CD14-positive monocyte (primary cell): ENCODE measurements at regions not wholly inside any gene's neighbourhood (a gene's known extent, or its start where the extent isn't known, plus 50 kb on each side); places are given as distances from the start of the nearest gene placed in this dataset.

Source experiments
- DNase-seq, 3 donors: peaks; one replicate each; pipeline ENCODE4 v3.0.0-alpha.2; 2011 to 2022
- H2AFZ ChIP-seq: 2 replicates; pipeline ENCODE4 v1.6.0; 2012; ENCODE audit warnings: mild to moderate bottlenecking, low read depth, low read length, inconsistent platforms; ENCODE audit not compliant: insufficient read depth, poor library complexity, severe bottlenecking
- H3K27ac ChIP-seq, 2 donors: 1 replicate in 1 of 2; 2 replicates in 1 of 2; pipeline ENCODE4 v1.5.1; 2012 to 2013; ENCODE audit warnings: low read length in 2 of 2, control low read depth in 1 of 2, inconsistent platforms in 1 of 2, low read depth in 1 of 2, mild to moderate bottlenecking in 1 of 2
- H3K27me3 ChIP-seq, 2 donors: one replicate each; pipeline versions ENCODE4 v1.6.0 to v1.6.1; 2011 to 2013; ENCODE audit warnings: low read length in 2 of 2; ENCODE audit not compliant: control insufficient read depth in 2 of 2, insufficient read depth in 2 of 2
- H3K36me3 ChIP-seq, 2 donors: replicated peaks in 1 of 2; 1 replicate in 1 of 2; 2 replicates in 1 of 2; pipeline versions ENCODE4 v1.5.1 to v1.6.1; 2012 to 2013; ENCODE audit warnings: low read length in 2 of 2, control low read depth in 1 of 2, inconsistent platforms in 1 of 2, mild to moderate bottlenecking in 1 of 2; ENCODE audit not compliant: insufficient read depth in 2 of 2, control insufficient read depth in 1 of 2
- H3K4me1 ChIP-seq, 2 donors: 1 replicate in 1 of 2; 2 replicates in 1 of 2; pipeline versions ENCODE4 v1.5.1 to v1.6.1; 2012 to 2013; ENCODE audit warnings: low read length in 2 of 2, control low read depth in 1 of 2, inconsistent platforms in 1 of 2, mild to moderate bottlenecking in 1 of 2, moderate library complexity in 1 of 2; ENCODE audit not compliant: insufficient read depth in 2 of 2, control insufficient read depth in 1 of 2
- H3K4me2 ChIP-seq: replicated peaks from 2 replicates; pipeline ENCODE3; 2012; ENCODE audit warnings: low read length, moderate library complexity, mild to moderate bottlenecking; ENCODE audit not compliant: poor library complexity, severe bottlenecking; ENCODE audit errors: extremely low read depth
- H3K4me3 ChIP-seq, 3 experiments: fragments of 200-600 bp in 1 of 3; sonication (generic) in 1 of 3; replicated peaks in 1 of 3; 1 replicate in 2 of 3; 2 replicates in 1 of 3; pipeline ENCODE4 v1.5.1; 2011 to 2013; ENCODE audit warnings: low read length in 3 of 3, mild to moderate bottlenecking in 3 of 3, control low read depth in 2 of 3, low read depth in 2 of 3, inconsistent platforms in 1 of 3, moderate library complexity in 1 of 3
- H3K79me2 ChIP-seq: 2 replicates; pipeline ENCODE4 v1.6.0; 2012; ENCODE audit warnings: mild to moderate bottlenecking, control low read depth, inconsistent platforms, low read length, moderate library complexity; ENCODE audit not compliant: insufficient read depth
- H3K9ac ChIP-seq: 2 replicates; pipeline ENCODE4 v1.6.0; 2017; ENCODE audit warnings: low read length, mild to moderate bottlenecking; ENCODE audit not compliant: insufficient read depth, poor library complexity, severe bottlenecking
- H3K9me3 ChIP-seq, 2 donors: replicated peaks in 1 of 2; 1 replicate in 1 of 2; 2 replicates in 1 of 2; pipeline versions ENCODE4 v1.5.1 to v1.6.1; 2012 to 2013; ENCODE audit warnings: low read length in 2 of 2, control low read depth in 1 of 2; ENCODE audit not compliant: control insufficient read depth in 1 of 2, insufficient read depth in 1 of 2
- H4K20me1 ChIP-seq: 2 replicates; pipeline ENCODE4 v1.6.0; 2012; ENCODE audit warnings: mild to moderate bottlenecking, low read length, control low read depth, moderate library complexity; ENCODE audit not compliant: insufficient read depth
- H3K27ac Mint-ChIP-seq, 7 donors: one replicate each; pipeline ENCODE4 v1.8.0; 2020; ENCODE audit warnings: mild to moderate bottlenecking in 7 of 7, mixed read lengths in 7 of 7, moderate library complexity in 6 of 7, inconsistent platforms in 2 of 7
- H3K27me3 Mint-ChIP-seq, 3 donors: one replicate each; pipeline ENCODE4 v1.8.0; 2021 to 2022; ENCODE audit warnings: low read depth in 3 of 3, mild to moderate bottlenecking in 3 of 3, mixed read lengths in 3 of 3, moderate library complexity in 3 of 3, inconsistent platforms in 1 of 3
- H3K36me3 Mint-ChIP-seq, 2 donors: one replicate each; pipeline ENCODE4 v1.8.0; 2020; ENCODE audit warnings: mixed read lengths in 2 of 2, inconsistent platforms in 1 of 2, mild to moderate bottlenecking in 1 of 2
- H3K4me1 Mint-ChIP-seq: one replicate; pipeline ENCODE4 v1.8.0; 2020; ENCODE audit warnings: mild to moderate bottlenecking, mixed read lengths
- H3K4me3 Mint-ChIP-seq, 2 donors: one replicate each; pipeline ENCODE4 v1.8.0; 2020; ENCODE audit warnings: mild to moderate bottlenecking in 2 of 2, mixed read lengths in 2 of 2, moderate library complexity in 1 of 2
- H3K9me3 Mint-ChIP-seq, 7 donors: one replicate each; pipeline ENCODE4 v1.8.0; 2020 to 2022; ENCODE audit warnings: mixed read lengths in 7 of 7, mild to moderate bottlenecking in 6 of 7, moderate library complexity in 6 of 7, inconsistent platforms in 2 of 7
- WGBS: methylation state at CpG from one replicate; pipeline ENCODE4 v1.1.5; 2013; ENCODE audit warnings: missing lambda C conversion rate; ENCODE audit not compliant: insufficient coverage; 5-methylcytosine and 5-hydroxymethylcytosine counted together
- intact Hi-C, 2 donors: fragments of 100-400 bp; cut with micrococcal nuclease; formaldehyde crosslinking; loops; one replicate each; pipeline versions ENCODE4 v1.15.0 to v1.15.1; 2023
- TF ChIP-seq, protein P1 (sequence below): fragments of 200-600 bp; IDR thresholded peaks from one replicate; pipeline ENCODE4 v1.8.0; 2022; ENCODE audit warnings: antibody characterized with exemption, mild to moderate bottlenecking

- no peak for DNase-seq
- Histone ChIP-seq H3K4me1 (peaks cover 5 to 7% of the 10 kb centered on the region in 2 donors), H3K36me3 (no peaks in the 10 kb centered on the region), H3K4me2 (no peak overlapping the region), H3K27me3 (no peaks in the 10 kb centered on the region), H3K79me2 (no peaks in the 10 kb centered on the region), H3K4me3 (no peak overlapping the region), H4K20me1 (no peaks in the 10 kb centered on the region), H2AFZ (no peak overlapping the region), H3K9ac (no peak overlapping the region), H3K9me3 (no peaks in the 10 kb centered on the region), H3K27ac (no peak overlapping the region)
- H3K4me1 Mint-ChIP-seq: peaks cover 7% of the 10 kb centered on the region
- H3K9me3 Mint-ChIP-seq: peaks cover 0 to 3% (median 0%) of the 10 kb centered on the region in 7 donors
- 97% methylated on average over 5 of the region's 7 CpGs for WGBS
- no peaks in the 10 kb centered on the region for H3K36me3 Mint-ChIP-seq
- TF ChIP-seq, protein P1, sequence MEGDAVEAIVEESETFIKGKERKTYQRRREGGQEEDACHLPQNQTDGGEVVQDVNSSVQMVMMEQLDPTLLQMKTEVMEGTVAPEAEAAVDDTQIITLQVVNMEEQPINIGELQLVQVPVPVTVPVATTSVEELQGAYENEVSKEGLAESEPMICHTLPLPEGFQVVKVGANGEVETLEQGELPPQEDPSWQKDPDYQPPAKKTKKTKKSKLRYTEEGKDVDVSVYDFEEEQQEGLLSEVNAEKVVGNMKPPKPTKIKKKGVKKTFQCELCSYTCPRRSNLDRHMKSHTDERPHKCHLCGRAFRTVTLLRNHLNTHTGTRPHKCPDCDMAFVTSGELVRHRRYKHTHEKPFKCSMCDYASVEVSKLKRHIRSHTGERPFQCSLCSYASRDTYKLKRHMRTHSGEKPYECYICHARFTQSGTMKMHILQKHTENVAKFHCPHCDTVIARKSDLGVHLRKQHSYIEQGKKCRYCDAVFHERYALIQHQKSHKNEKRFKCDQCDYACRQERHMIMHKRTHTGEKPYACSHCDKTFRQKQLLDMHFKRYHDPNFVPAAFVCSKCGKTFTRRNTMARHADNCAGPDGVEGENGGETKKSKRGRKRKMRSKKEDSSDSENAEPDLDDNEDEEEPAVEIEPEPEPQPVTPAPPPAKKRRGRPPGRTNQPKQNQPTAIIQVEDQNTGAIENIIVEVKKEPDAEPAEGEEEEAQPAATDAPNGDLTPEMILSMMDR: no peak
- H3K27ac Mint-ChIP-seq: peak overlapping the region in 1 of 7 donors; percentile 14
- peaks cover 3 to 7% (median 6%) of the 10 kb centered on the region in 3 donors for H3K27me3 Mint-ChIP-seq
- no peak overlapping the region for H3K4me3 Mint-ChIP-seq
- intact Hi-C loops: no loop called here
Observed at GRCh38 chr9:129310666-129311350, 132.7 kb upstream of the IER5L start.

DNA sequence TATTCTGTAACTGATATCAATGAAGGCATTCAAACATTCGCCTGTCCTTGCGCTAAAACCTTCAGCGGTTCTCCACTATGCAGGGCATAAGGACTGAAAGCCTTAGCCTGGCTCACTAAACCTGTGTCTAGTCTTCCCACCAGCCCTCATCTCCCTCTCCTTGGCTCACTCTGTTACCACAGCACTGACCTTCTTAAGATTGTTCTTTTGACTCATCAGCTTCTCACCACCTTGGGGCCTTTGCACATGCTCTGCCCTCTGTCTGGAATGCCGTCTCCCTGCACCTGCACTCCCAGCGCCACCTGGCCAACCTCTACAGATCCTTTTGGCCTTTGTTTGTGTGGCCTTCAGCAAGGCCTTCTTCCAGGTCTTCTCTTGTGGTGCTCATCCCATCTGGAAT lies 131.8 kb upstream of the IER5L start:
- peaks cover 5 to 7% (median 6%) of the 10 kb centered on the region in 3 donors for H3K27me3 Mint-ChIP-seq
- H3K27me3 ChIP-seq: no peaks in the 10 kb centered on the region
- no peaks in the 10 kb centered on the region for H3K4me1 ChIP-seq
- no peaks in the 10 kb centered on the region for H3K4me1 Mint-ChIP-seq
- TF ChIP-seq, protein P1: no peak
- no peak overlapping the region for H3K4me3 Mint-ChIP-seq
- intact Hi-C loops: no loop called here
- no peak overlapping the region for H2AFZ ChIP-seq
- DNase-seq: no peak
- no peak overlapping the region for H3K27ac Mint-ChIP-seq
- H3K79me2 ChIP-seq: no peaks in the 10 kb centered on the region
- no peaks in the 10 kb centered on the region for H4K20me1 ChIP-seq
- no peak overlapping the region for H3K4me3 ChIP-seq
- H3K27ac ChIP-seq: no peak overlapping the region
- no peaks in the 10 kb centered on the region for H3K36me3 ChIP-seq
- H3K9me3 ChIP-seq: no peaks in the 10 kb centered on the region
- 98% methylated on average over 5 of the region's 5 CpGs for WGBS
- H3K36me3 Mint-ChIP-seq: no peaks in the 10 kb centered on the region
- no peak overlapping the region for H3K4me2 ChIP-seq
- no peak overlapping the region for H3K9ac ChIP-seq
- peaks cover 0 to 3% (median 0%) of the 10 kb centered on the region in 7 donors for H3K9me3 Mint-ChIP-seq
